ENCODE measurements at regions not wholly inside any gene's neighbourhood (a gene's known extent, or its start where the extent isn't known, plus 50 kb on each side); places are given as distances from the start of the nearest gene placed in this dataset.

- DNase-seq, result no peak
Measured at GRCh38 chr12:25835385-25835784, 123.1 kb upstream of the RASSF8 start.

DNA sequence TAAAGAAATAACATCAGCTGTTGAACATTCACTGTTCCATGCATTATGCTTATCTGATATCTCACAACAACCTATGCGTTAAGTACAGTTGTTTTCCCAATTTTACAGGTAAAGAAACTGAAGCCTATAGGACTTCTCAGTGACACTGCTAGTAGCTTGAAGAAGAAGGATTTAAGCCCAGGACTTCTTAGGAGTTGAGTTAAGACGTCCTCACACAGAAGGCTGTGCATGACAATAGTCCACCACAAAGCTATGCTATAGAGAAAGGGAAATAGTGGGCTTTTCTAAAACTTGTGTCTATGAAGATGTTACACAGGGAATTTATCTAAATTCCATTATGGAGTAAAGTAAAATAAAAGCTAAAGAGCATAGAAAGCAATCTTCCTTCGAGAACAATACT lies 120.5 kb upstream of the RASSF8 start:
- no peak for DNase-seq

DNA sequence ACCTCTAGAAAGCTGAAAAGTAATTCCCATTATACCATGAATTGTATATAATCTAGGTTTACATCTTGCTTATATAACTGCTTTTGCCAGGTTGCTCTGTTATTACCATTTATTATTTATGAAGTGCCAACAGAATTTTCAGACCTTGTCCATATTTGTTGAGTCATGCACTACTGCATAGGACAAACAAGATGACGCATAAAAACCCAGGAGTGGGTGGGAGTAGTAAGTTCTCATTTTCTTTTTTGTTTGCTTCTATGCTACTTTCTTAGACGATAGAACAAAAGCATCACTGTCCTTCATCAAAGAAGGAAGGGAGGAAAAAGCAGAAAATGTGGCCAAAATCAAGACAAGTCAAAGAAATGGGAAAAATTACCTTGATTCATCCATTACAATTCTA lies 119.0 kb upstream of the RASSF8 start:
- DNase-seq, result no peak

- DNase-seq, result no peak
Measured at GRCh38 chr12:25840678-25841465, 117.6 kb upstream of the RASSF8 start.

- no peak for DNase-seq
Measured at GRCh38 chr12:25842254-25842653, 116.2 kb upstream of the RASSF8 start.

GRCh38 chr12:25843976-25844375 lies 114.5 kb upstream of the RASSF8 start:
- no peak for DNase-seq

DNA sequence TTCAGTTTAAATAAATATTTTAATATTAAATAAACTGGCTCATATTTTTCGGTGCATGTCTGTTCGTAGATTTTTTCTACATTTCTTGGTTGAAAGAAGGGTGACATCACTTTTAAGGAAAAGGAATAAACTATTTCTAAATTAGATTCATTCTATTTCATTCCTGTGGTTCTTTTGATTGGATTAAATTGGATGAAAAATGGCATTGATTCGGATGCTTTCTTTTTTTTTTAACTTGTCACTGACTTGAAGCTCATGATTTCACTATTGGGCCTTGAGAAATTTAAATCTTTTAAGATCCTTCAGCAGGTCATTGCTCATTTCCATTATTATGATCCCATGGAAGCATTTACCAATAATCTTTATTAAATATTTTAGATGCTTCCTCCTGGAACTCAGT lies 113.1 kb upstream of the RASSF8 start:
- no peak for DNase-seq

DNA sequence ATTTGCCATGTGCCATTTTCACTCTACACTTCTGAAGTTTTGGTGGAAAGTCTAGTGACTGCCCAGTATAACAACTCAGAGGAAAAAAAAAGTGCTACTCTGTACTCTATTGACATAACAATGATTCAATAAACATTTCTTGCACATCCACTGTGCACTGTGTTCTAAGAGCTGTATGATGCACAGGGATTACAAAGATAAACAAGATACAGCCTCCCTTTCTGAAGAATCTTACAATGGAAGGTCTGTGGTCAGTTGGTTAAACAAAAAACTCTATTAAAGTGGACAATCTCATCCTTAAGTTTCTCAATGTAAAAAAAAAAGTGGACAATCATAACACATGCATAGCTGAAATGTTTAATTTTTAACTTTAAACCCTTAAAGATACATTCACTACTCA lies 105.7 kb upstream of the RASSF8 start:
- DNase-seq, result no peak

GRCh38 chr12:25853316-25854095 lies 105.0 kb upstream of the RASSF8 start:
- no peak for DNase-seq

GRCh38 chr12:25854991-25855390 lies 103.5 kb upstream of the RASSF8 start:
- DNase-seq, result no peak

- DNase-seq, result no peak
Measured at GRCh38 chr12:25855716-25856115, 102.8 kb upstream of the RASSF8 start.

DNA sequence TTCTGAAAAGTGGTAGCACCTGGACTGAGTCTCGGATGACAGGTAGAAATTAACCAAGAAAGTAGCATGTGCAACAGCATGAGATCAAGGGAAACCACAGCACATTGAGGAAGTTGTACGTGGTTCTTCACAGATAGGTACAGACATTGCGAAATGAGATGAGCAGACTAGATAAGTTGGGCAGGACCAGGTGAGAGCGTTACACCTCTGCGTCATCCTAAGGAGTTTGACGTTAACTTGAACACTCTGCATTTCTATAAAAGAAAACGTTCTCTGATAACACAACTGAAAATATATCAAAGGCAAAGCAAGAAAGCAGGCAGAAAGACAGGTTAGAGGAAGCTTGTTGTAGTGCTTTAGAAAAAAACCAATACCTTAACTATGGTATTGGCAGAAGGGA lies 98.5 kb upstream of the RASSF8 start:
- no peak for DNase-seq

DNA sequence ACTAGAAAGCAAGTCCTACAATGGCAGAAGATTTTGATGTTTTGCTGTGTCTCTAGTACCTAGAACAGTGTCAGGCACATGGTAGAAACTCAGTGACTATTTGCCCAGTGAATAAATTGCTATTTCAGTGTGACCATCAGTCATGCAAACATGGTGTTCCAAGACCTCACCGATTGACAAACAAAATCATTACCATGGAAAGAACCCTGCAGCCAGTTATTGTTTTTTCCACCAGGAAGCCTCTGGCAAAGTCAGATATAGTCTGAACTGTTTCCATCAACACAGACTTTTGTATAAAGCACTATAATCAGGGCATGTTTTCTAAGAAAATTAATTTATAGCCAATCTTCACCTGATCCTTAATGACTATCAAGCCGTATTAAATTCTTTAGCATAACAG lies 97.3 kb upstream of the RASSF8 start:
- no peak for DNase-seq

DNA sequence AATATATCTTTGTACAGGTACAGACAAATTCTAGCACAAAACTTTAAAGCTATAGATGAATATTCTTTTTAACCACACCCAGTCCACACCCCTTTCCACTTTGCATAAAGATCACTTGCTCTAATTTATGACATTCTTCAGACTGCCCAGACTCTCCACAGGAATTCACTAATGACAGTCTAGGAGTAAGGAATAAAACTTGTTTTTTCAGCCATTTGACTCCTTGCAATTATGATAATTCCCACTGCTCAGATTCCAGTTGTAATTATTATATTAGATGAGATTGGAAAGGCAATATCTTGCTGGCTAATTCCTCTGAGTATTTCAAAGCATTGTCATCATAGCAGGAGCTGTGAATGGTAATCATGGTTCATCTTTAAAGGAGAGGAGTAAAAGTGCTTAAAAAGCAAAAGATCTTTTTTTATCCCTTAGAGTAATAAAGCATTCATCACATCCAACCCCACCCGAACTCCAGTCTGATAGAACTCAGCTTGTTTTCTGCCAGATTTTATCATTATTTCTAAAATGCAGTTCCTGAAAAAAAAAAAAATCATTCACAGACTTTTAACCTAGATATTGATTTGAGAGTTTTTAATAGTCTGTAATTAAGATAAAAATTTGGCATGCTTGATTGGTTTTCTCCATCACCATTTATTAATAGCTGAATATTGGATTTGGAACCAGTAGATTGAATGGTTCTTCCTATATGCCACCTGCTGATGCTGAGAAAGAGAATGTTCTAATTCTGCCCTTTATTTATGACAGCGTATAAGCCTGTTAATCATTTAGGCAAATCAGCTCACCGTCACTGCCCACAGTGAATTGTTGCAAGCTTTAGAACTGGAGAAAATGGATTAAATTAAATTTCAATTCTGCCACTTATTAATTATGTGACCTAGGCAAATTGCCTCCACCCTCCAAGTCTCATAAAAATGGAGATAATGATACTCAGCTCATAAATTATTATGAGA lies 93.9 kb upstream of the RASSF8 start:
- DNase-seq, result no peak

DNA sequence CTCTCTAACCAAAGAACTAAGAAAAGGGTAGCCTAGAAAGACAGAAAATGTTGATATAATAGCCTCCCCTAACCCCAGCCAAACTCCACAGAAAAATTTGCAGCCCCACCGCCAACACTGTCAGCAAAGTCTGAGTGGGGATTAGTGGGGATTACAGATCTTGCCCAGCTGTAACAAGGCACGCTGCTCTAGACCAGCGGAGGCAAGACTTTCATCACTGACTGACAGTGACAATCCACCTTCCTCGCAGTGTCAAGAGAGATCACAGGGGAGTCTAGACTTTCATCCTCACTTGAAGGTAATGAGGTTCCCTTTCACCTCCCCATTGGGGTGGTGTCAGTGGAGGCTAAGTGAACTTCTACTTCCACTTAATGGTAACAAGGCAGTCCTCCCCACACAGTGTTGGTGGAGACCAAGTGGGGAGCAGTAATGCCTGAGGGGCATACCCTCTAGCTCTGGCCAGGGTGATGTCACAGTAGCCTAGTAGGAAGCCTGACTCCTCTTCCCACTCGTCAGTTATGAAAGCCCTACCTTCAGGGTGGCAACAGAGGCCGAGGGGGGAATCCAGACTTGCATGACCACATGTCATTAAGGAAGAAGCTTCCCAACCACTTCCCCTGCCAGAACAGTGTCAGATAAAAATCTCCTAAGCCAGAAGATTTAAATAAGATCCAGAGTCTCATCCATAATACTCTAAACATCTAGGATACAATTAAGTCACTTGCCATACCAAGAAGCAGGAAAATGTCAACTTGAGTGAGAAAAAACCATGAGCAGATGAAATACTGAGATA lies 91.7 kb upstream of the RASSF8 start:
- DNase-seq, result no peak

DNA sequence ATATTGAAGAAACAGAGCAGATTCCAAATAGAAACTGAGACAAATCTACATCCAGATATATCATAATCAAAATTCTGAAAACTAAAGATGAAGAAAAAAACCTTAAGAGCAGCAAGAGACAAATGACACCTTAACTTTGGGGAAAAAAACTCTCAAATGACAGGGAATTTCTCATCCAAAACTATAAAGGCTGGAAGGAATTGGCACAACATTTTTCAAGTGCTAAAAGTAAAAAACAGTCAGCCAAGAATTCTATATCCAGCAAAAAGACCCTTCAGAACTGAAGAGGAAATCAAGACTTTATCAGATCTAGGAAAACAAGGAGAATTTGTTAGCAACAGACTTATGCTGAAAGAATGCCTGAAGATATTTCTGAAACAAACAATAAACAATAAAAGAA lies 90.3 kb upstream of the RASSF8 start:
- DNase-seq, result no peak

DNA sequence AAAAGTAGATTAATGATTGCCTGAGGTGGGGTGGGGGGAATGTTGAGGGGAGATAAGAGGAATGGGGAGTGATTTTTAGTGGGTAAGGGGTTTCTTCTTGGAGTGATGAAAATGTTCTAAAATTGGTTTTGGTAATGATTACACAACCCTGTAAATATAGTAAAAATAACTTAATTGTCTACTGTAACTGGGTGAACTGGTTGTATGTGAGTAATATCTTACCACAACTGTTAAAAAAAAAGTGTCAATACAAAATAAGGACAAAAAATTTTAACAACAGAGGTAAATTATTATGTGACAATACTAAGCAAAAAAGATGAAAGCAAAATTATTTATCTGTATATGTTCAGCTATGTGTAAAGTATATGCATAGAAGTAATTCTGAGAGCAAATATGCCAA lies 86.3 kb upstream of the RASSF8 start:
- DNase-seq, result no peak

DNA sequence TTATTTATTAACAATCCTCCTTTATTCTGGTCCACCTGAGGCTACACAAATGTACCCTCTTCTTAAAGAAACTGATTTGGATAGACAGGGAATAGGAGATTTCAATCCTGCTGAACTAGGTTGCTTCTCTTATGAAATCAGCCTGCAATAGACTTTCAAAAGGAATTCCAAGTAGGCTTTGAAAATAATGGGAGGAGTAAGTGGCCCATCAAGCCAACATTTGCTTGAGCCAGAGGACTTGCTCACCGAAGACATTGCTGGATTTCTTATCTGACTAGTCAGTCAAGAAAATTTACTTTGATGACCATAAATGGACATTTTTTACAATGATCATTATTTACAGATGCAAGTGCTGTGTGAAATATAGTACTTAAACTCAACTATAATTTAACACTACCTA lies 82.8 kb upstream of the RASSF8 start:
- no peak for DNase-seq

DNA sequence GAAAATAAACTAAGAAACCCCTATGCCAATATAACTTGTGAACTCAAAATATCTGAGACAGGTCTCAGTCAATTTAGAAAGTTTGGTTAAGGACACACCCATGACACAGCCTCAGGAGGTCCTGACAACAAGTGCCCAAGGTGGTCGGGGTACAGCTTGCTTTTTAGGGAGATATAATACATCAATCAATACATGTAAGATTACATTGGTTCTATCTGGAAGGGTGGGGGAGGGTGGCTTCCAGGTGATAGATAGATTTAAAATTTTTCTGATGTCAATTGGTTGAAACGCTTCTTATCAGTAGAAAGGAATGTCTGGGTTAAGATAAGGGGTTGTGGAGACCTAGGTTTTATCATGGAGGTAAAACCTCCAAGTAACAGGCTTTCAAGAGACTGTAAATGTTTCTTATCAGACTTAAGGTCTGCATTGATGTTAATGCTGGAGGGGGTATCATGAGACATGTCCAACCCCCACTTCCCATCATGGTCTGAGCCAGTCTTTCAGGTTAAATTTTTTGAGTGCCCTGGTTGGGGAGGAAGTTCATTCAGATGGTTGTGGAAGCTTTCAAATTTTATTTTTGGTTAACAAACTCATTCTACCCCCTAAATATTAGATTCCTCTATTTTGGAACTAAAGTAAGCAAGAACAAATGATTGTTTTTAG lies 82.0 kb upstream of the RASSF8 start:
- DNase-seq, result no peak

GRCh38 chr12:25877446-25877845 lies 81.0 kb upstream of the RASSF8 start:
- no peak for DNase-seq

DNA sequence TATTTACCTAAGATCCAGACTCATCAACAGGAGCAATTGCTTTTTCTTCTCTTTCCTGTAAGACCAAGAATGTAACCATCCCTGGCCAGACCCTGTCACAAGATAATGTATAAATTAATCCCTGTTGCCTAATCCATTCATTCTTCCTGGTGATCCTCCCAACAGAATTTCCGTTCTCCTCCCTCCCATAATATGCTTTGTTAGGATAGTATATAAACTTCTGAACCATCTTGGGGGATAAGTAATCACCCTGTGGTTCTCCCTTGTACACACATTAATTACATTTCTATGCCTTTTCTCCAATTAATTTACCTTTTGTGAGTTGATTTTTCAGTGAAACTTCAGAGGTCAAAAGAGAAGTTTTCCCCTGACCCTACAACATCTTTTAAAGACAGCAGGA lies 76.2 kb upstream of the RASSF8 start:
- DNase-seq, result no peak

Data from NCI-H2081 treated with DMSO at 0.1 percent for 48 hours (cell line).